Cardiac muscle cell (in vitro differentiated cells and primary cell): ENCODE measurements at regions not wholly inside any gene's neighbourhood (a gene's known extent, or its start where the extent isn't known, plus 50 kb on each side); places are given as distances from the start of the nearest gene placed in this dataset.

Source experiments
- DNase-seq, 2 donors: peaks; one replicate each; pipeline versions ENCODE4 v3.0.0 to v3.0.0-alpha.2; 2010 to 2017; ENCODE audit warnings: low read depth in 1 of 2, low spot score in 1 of 2
- H3K27ac ChIP-seq: fragments of 200-600 bp; sonication (generic); 2 replicates; pipeline ENCODE4 v1.5.1; 2016
- H3K27me3 ChIP-seq: fragments of 200-600 bp; sonication (generic); 2 replicates; pipeline ENCODE4 v1.6.0; 2016; ENCODE audit warnings: control low read depth
- H3K36me3 ChIP-seq: fragments of 200-600 bp; sonication (generic); 2 replicates; pipeline ENCODE4 v1.5.1; 2016; ENCODE audit warnings: control low read depth
- H3K4me1 ChIP-seq: fragments of 200-600 bp; sonication (generic); 2 replicates; pipeline ENCODE4 v1.8.1; 2017; ENCODE audit warnings: low read depth, mild to moderate bottlenecking, mixed run types
- H3K4me3 ChIP-seq: fragments of 200-600 bp; sonication (generic); 2 replicates; pipeline ENCODE4 v1.5.1; 2016; ENCODE audit warnings: mild to moderate bottlenecking
- H3K9me3 ChIP-seq: fragments of 200-600 bp; sonication (generic); 2 replicates; pipeline ENCODE4 v1.5.1; 2017; ENCODE audit warnings: low read depth, mild to moderate bottlenecking, control low read depth
- TF ChIP-seq, protein P1 (sequence below): IDR thresholded peaks from 2 replicates; pipeline ENCODE4 v1.5.1; 2012; ENCODE audit warnings: low read depth, mild to moderate bottlenecking, low read length

DNA sequence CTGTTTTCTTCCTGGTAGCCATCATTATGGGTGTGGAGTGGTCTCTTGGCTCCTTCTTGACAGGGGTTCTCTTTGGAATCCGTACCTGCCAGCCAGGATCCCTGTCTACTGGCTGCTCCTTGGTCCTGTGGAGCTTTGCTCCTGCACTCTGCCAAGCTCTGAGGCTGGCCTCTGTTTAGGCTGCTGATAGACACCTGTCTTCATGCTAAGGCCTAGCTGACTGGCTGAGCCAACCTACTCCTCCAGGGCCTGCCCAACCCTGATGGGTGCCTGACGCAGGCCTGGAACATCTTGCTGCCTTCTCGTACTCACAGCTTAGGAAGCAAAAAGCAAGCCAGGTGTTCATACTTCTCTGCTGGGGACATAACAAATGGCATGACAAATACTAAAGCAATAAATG lies 333.6 kb upstream of the ZNF32 start:
- H3K36me3 ChIP-seq, result no peaks in the 10 kb centered on the region
- H3K4me1 ChIP-seq, result no peaks in the 10 kb centered on the region
- H3K27me3 ChIP-seq, result no peaks in the 10 kb centered on the region
- DNase-seq, result no peak
- H3K9me3 ChIP-seq, result no peaks in the 10 kb centered on the region
- no peak overlapping the region for H3K27ac ChIP-seq
- TF ChIP-seq, protein P1, sequence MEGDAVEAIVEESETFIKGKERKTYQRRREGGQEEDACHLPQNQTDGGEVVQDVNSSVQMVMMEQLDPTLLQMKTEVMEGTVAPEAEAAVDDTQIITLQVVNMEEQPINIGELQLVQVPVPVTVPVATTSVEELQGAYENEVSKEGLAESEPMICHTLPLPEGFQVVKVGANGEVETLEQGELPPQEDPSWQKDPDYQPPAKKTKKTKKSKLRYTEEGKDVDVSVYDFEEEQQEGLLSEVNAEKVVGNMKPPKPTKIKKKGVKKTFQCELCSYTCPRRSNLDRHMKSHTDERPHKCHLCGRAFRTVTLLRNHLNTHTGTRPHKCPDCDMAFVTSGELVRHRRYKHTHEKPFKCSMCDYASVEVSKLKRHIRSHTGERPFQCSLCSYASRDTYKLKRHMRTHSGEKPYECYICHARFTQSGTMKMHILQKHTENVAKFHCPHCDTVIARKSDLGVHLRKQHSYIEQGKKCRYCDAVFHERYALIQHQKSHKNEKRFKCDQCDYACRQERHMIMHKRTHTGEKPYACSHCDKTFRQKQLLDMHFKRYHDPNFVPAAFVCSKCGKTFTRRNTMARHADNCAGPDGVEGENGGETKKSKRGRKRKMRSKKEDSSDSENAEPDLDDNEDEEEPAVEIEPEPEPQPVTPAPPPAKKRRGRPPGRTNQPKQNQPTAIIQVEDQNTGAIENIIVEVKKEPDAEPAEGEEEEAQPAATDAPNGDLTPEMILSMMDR, result no peak
- H3K4me3 ChIP-seq, result no peak overlapping the region

DNA sequence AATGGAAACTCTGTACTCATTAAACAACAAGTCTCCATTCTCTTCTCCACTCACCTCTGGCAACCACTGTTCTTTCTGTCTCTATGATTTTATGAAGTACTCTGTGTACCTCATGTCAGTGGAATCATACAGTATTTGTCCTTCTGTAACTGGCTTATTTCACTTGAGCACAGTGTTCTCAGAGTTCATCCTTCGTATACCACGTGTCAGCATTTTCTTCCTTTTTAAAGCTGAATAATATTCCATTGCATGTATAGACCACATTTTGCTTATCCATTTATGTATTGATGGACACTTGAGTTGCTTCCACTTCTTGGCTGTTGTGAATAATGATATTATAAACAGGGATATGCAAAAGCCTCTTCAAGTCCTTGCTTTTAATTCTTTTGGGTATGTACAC lies 333.0 kb upstream of the ZNF32 start:
- Histone ChIP-seq H3K9me3 (no peaks in the 10 kb centered on the region), H3K4me3 (no peak overlapping the region), H3K4me1 (no peaks in the 10 kb centered on the region), H3K36me3 (no peaks in the 10 kb centered on the region), H3K27me3 (no peaks in the 10 kb centered on the region), H3K27ac (no peak overlapping the region)
- no peak for DNase-seq
- TF ChIP-seq, protein P1, result no peak

DNA sequence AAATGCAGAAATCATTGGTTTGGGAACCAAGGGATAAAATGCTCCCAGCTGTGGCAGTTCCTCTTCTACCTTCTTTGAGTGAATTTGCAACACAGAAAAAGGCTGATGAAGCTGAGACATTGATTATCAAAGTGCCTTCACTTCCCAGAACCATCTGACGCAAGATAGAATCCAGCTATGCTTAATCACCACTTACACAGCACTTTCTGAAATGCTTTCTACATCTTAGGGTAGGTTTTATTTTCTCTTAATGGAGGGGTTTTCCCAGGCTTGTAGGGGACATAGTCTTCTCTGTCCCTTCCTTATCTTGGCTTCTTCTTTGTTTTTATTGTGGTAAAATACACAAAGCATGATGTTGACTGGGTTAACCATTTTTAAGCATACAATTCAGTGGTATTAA lies 332.6 kb upstream of the ZNF32 start:
- H3K27ac ChIP-seq, result no peak overlapping the region
- TF ChIP-seq, protein P1, result no peak
- H3K4me3 ChIP-seq, result no peak overlapping the region
- H3K27me3 ChIP-seq, result no peaks in the 10 kb centered on the region
- peak in 1 of 2 donors; percentile 76 for DNase-seq
- no peaks in the 10 kb centered on the region for H3K9me3 ChIP-seq
- no peaks in the 10 kb centered on the region for H3K36me3 ChIP-seq
- H3K4me1 ChIP-seq, result no peaks in the 10 kb centered on the region

DNA sequence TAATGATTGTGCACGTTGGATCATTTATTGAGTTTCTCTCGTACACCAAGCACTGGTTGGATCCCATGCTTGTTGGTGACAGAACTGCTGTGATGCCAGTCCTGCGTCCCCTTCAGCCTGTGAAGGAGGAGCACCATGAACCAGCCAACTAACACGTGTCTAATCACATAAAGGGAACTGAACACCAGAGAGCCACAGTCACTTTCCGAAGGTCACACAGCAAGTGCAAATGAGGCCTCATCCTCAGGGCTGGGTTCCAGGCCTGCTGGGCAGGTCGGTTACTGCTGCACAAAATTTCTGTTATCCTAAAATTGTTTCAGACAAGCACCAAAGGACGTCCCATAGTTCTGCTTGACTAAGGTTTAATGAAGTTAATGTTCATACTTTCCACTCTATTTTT lies 332.0 kb upstream of the ZNF32 start:
- no peaks in the 10 kb centered on the region for H3K27me3 ChIP-seq

DNA sequence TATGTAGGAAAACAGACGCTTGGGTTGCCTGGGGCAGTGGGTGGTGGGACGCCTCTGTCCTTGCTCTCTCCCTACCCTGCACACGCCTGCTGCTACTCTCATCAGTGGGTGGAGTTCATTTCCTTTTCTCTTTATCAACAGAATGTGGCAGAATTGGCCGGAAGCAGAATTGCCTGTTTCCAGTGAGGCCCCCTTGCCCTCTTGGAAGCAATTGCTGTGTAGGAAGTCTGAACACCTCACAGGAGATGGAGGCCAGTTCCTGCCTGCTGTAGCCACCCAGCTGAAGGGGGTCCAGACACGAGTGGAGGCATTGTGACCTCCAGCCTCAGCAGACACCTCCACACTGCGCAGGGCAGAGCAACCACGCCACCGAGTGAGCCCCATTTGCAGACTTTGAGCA lies 331.6 kb upstream of the ZNF32 start:
- no peak for DNase-seq
- Histone ChIP-seq H3K9me3 (no peaks in the 10 kb centered on the region), H3K4me3 (no peak overlapping the region), H3K36me3 (no peaks in the 10 kb centered on the region), H3K4me1 (no peaks in the 10 kb centered on the region), H3K27me3 (no peaks in the 10 kb centered on the region), H3K27ac (no peak overlapping the region)
- TF ChIP-seq, protein P1, result no peak

More for the DNA sequence above, 332.0 kb upstream of the ZNF32 start:
- Histone ChIP-seq H3K4me1 (no peaks in the 10 kb centered on the region), H3K27ac (no peak overlapping the region), H3K4me3 (no peak overlapping the region), H3K9me3 (no peaks in the 10 kb centered on the region), H3K36me3 (no peaks in the 10 kb centered on the region)
- no peak for DNase-seq
- TF ChIP-seq, protein P1, result no peak

DNA sequence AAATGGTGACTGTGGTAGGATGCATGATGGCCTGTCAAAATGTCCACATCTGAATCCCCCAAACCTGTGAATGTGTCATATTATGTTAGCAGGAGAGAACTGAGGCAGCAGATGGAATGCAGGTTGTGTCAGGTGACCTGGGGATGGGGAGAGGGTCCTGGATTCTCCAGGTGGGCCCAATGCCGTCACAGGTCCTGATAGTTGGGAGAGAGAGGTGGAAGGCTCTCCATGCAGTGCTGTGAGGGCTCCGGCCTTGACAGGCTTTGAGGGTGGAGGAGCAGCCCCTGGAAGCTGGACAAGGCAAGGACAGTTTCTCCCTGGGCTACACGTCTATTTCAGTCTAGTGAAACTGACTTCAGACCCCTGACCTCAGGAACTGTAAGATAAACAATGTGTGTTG lies 330.9 kb upstream of the ZNF32 start:
- Histone ChIP-seq H3K4me3 (no peak overlapping the region), H3K4me1 (no peaks in the 10 kb centered on the region), H3K36me3 (no peaks in the 10 kb centered on the region), H3K9me3 (no peaks in the 10 kb centered on the region), H3K27me3 (no peaks in the 10 kb centered on the region), H3K27ac (no peak overlapping the region)
- DNase-seq, result no peak
- TF ChIP-seq, protein P1, result no peak
